Omental fat pad (tissue), 3 donors: ENCODE measurements at regions not wholly inside any gene's neighbourhood (a gene's known extent, or its start where the extent isn't known, plus 50 kb on each side); places are given as distances from the start of the nearest gene placed in this dataset.

Source experiments
- ATAC-seq: fragments of 150-250 bp; one replicate; pipeline ENCODE4 v1.9.1; 2016; ENCODE audit warnings: mild to moderate bottlenecking, moderate library complexity; ENCODE audit not compliant: low FRiP score
- DNase-seq: peaks from one replicate; pipeline ENCODE4 v3.0.0-alpha.2; 2019; ENCODE audit warnings: low spot score
- CTCF ChIP-seq, 3 donors: fragments of 450-650 bp; IDR thresholded peaks; one replicate each; pipeline ENCODE4 v1.5.1; 2016 to 2017; ENCODE audit warnings: antibody characterized with exemption in 3 of 3, mild to moderate bottlenecking in 3 of 3, moderate library complexity in 2 of 3

- TF ChIP-seq CTCF (IDR thresholded peaks at IDR 0.05): no peak
- ATAC-seq (no peak), DNase-seq (no peak)
These were observed 1242.3 kb upstream of the CELF4 start for GRCh38 chr18:38807915-38808314.

- ATAC-seq (no peak), DNase-seq (no peak)
- no peak for TF ChIP-seq CTCF (IDR thresholded peaks at IDR 0.05)
These were observed 1239.7 kb upstream of the CELF4 start for GRCh38 chr18:38805256-38805655.

- no peak for DNase-seq
- TF ChIP-seq CTCF (IDR thresholded peaks at IDR 0.05): no peak
- no peak for ATAC-seq
These were observed 1236.0 kb upstream of the CELF4 start for GRCh38 chr18:38801640-38802039.

GRCh38 chr18:38796762-38797161 lies 1231.2 kb upstream of the CELF4 start:
- ATAC-seq: no peak
- TF ChIP-seq CTCF (IDR thresholded peaks at IDR 0.05): no peak
- DNase-seq: no peak

DNA sequence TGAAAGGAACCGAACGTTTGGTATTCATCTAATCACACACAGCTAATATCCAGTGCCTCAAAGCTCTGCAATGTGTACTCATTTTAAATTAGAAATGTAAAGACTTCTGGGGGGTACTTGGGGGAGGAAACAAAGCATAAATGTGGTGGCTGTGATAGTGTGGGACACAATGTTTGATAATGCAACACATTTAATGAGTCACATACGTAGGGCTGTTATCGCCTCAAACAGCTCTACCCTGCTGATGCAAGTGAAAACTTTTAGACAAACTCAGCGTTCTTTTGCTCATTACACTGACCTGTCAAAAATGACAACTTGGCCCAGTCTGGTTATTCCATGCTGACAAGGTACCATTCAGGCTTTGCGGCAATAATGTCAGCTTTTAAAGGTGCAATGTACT lies 1227.1 kb upstream of the CELF4 start:
- DNase-seq: no peak
- no peak for ATAC-seq
- no peak for TF ChIP-seq CTCF (IDR thresholded peaks at IDR 0.05)

GRCh38 chr18:38790786-38791185 lies 1225.2 kb upstream of the CELF4 start:
- no peak for DNase-seq
- TF ChIP-seq CTCF (IDR thresholded peaks at IDR 0.05): no peak
- ATAC-seq: no peak

DNA sequence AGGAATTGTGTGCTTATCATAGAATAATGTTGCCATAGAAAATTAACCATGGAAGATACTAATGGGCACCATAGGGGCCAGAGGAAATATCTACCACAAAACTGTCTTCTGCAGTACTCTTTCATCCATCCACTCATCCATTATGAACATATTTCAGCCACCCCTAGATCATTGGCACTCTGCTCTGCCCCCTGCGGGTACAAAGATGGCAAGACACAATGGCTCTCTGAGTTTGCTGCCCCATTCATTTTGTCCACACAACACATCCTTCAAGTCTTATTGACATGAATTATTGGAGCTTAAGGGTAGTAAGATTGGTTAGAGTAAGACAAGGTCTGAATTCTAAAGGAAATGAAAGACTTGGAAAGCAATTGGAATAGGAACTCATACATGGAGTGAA lies 1224.7 kb upstream of the CELF4 start:
- TF ChIP-seq CTCF (IDR thresholded peaks at IDR 0.05): no peak
- DNase-seq (no peak), ATAC-seq (no peak)
